ENCODE measurements at regions not wholly inside any gene's neighbourhood (a gene's known extent, or its start where the extent isn't known, plus 50 kb on each side); places are given as distances from the start of the nearest gene placed in this dataset.

- H3K9me3 ChIP-seq, result no peaks in the 10 kb centered on the region
- no peaks in the 10 kb centered on the region for H3K27me3 ChIP-seq (replicated peaks; ENCODE audit: insufficient read depth)
- H3K4me1 ChIP-seq (replicated peaks), result no peaks in the 10 kb centered on the region
- no peak overlapping the region for H3K27ac ChIP-seq
- DNase-seq (ENCODE audit: low spot score), result no peak
- H3K36me3 ChIP-seq, result no peaks in the 10 kb centered on the region
- TF ChIP-seq POLR2AphosphoS5 (IDR thresholded peaks at IDR 0.05) (no peak), POLR2A (IDR thresholded peaks at IDR 0.05) (no peak), CTCF (IDR thresholded peaks at IDR 0.05) (no peak)
- H3K4me3 ChIP-seq, result no peak overlapping the region
- 84% methylated on average over 1 of the region's 1 CpG for WGBS
- intact Hi-C loops (cut with DNase I), result no loop called here
Observed at GRCh38 chr5:22910523-22910922, 57.4 kb upstream of the CDH12 start.

- intact Hi-C loops (cut with DNase I), result no loop called here
- Histone ChIP-seq H3K9me3 (no peaks in the 10 kb centered on the region), H3K27ac (no peak overlapping the region), H3K27me3 (replicated peaks; ENCODE audit: insufficient read depth) (no peaks in the 10 kb centered on the region), H3K36me3 (no peaks in the 10 kb centered on the region), H3K4me3 (no peak overlapping the region), H3K4me1 (replicated peaks) (no peaks in the 10 kb centered on the region)
- DNase-seq (ENCODE audit: low spot score), result no peak
- TF ChIP-seq POLR2A (IDR thresholded peaks at IDR 0.05) (no peak), POLR2AphosphoS5 (IDR thresholded peaks at IDR 0.05) (no peak), CTCF (IDR thresholded peaks at IDR 0.05) (no peak)
Observed at GRCh38 chr5:22908586-22908985, 55.4 kb upstream of the CDH12 start.

- no peak for DNase-seq (ENCODE audit: low spot score)
- no peaks in the 10 kb centered on the region for H3K4me1 ChIP-seq (replicated peaks)
- no peak for TF ChIP-seq CTCF (IDR thresholded peaks at IDR 0.05)
- no peak for TF ChIP-seq POLR2A (IDR thresholded peaks at IDR 0.05)
- no peak for TF ChIP-seq POLR2AphosphoS5 (IDR thresholded peaks at IDR 0.05)
- WGBS, result 83% methylated on average over 1 of the region's 1 CpG
- no peak overlapping the region for H3K4me3 ChIP-seq
- no peak overlapping the region for H3K27ac ChIP-seq
- H3K27me3 ChIP-seq (replicated peaks; ENCODE audit: insufficient read depth), result no peaks in the 10 kb centered on the region
- H3K36me3 ChIP-seq, result no peaks in the 10 kb centered on the region
- H3K9me3 ChIP-seq, result no peaks in the 10 kb centered on the region
- intact Hi-C loops (cut with DNase I), result no loop called here
Observed at GRCh38 chr5:22908129-22908528, 55.0 kb upstream of the CDH12 start.

Small RNAs in the stretch of these regions (small RNA-seq; reads per million reads assigned to genes)
- gene RF00019, result 0 reads per million in 2 donors

All from prostate gland (tissue), 2 donors.